Hepatocyte (in vitro differentiated cells): ENCODE measurements at regions not wholly inside any gene's neighbourhood (a gene's known extent, or its start where the extent isn't known, plus 50 kb on each side); places are given as distances from the start of the nearest gene placed in this dataset.

Source experiments
- EZH2 ChIP-seq: fragments of 200-600 bp; sonication (generic); IDR thresholded peaks from 2 replicates; pipeline ENCODE4 v1.6.1; 2016; ENCODE audit warnings: antibody characterized with exemption, mild to moderate bottlenecking, borderline replicate concordance
- EZH2phosphoT487 ChIP-seq: fragments of 200-600 bp; sonication (generic); IDR thresholded peaks from one replicate; pipeline ENCODE4 v1.6.1; 2018; ENCODE audit warnings: antibody characterized with exemption, mild to moderate bottlenecking, low read depth, moderate library complexity; ENCODE audit not compliant: unreplicated experiment, severe bottlenecking
- TF ChIP-seq, protein P1 (sequence below): fragments of 200-600 bp; sonication (generic); IDR thresholded peaks from 2 replicates; pipeline ENCODE4 v1.5.1; 2016; ENCODE audit warnings: antibody characterized with exemption, mild to moderate bottlenecking; ENCODE audit not compliant: poor library complexity

GRCh38 chr15:98147415-98147814 lies 186.9 kb downstream of the ARRDC4 start:
- TF ChIP-seq, protein P1, sequence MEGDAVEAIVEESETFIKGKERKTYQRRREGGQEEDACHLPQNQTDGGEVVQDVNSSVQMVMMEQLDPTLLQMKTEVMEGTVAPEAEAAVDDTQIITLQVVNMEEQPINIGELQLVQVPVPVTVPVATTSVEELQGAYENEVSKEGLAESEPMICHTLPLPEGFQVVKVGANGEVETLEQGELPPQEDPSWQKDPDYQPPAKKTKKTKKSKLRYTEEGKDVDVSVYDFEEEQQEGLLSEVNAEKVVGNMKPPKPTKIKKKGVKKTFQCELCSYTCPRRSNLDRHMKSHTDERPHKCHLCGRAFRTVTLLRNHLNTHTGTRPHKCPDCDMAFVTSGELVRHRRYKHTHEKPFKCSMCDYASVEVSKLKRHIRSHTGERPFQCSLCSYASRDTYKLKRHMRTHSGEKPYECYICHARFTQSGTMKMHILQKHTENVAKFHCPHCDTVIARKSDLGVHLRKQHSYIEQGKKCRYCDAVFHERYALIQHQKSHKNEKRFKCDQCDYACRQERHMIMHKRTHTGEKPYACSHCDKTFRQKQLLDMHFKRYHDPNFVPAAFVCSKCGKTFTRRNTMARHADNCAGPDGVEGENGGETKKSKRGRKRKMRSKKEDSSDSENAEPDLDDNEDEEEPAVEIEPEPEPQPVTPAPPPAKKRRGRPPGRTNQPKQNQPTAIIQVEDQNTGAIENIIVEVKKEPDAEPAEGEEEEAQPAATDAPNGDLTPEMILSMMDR, result no peak
- no peak for TF ChIP-seq EZH2phosphoT487
- TF ChIP-seq EZH2, result no peak
